ENCODE measurements at regions not wholly inside any gene's neighbourhood (a gene's known extent, or its start where the extent isn't known, plus 50 kb on each side); places are given as distances from the start of the nearest gene placed in this dataset.

DNA sequence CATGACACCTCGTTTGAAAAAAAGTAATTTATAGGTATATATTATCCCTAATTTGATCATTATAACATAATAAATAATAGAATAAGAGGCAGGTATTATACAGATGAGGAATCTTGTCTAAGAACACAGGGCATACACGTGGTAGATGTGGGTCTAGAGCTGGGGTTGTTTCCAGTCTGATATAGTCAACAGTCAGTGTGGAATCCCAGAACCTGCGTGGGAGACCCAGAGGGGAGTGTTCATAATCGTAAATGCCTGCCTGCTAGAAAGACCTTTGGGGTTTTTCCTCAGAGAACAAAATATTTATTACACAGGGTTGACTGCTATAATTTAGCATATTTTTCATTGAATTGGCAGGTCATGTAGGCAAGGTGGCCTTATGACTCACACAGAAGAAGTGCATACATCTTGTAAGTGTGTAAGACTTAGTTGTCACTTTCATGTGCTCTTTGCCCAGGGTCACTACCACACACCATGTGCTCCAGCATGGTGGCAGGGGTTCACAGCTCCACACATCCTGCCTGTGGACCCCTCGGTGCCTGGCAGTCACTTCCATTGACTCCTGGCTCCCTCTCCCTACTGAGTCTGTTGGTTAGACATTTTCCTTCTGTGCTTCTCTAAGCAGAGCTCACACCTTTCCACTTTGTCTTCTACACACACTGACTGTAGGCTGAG lies 94.9 kb upstream of the IKZF1 start:
- DNase-seq (ENCODE audit: low read depth), result peak; percentile 61

DNA sequence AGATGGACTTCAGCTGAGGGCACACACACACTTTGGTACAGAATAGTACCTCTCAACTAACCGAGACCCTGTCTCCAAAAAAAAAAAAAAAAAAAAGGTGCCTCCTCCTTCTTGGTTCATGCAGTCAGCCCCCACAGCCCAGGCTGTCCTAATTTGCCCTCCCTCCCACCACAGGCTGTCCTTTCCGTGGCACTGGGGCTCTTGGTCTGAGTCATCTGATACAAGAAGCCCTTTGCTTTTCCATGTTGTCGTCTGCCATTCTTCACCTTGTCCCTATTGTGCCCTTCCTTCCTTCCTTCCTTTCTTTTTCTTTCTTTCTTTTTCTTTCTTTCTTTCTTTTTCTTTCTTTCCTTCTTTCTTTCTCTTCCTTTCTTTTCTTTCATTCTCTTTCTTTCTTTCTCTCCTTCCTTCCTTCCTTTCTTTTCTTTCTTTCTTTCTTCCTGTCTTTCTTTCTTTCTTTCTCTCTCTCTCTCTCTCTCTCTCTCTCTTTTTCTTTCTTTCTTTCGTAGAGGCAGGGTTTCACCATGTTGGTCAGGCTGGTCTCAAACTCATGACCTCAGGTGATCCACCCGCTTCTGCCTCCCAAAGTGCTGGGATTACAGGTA lies 96.0 kb upstream of the IKZF1 start:
- no peak for DNase-seq (ENCODE audit: low read depth)

DNA sequence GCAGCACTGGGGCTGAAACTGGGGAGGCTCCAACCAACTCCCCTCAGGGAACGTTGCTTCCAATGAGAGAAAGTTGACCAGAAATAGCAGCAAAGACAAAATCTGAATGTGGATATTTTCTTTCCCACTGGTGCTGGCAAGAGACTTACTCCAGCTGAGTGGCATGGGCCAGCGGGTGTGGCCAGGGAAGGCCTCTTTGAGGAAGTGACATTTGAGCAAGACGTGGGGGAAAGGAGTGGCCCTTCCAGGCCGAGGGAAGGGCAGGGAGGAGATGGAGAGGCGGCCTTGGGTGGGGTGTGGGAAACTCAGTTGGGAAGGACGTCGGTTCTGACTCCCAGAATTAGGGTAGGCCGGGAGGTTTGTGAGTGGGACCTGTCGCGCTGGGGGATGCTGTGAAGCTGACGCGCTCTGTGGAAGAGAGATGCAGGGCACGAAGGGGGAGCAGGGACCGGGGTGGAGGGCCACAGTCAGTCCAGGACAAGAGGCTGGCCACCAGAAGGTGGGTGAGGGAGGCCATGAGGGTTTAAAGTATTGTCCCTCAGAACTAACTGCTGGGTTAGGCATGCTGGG lies 96.7 kb upstream of the IKZF1 start:
- DNase-seq (ENCODE audit: low read depth), result no peak

DNA sequence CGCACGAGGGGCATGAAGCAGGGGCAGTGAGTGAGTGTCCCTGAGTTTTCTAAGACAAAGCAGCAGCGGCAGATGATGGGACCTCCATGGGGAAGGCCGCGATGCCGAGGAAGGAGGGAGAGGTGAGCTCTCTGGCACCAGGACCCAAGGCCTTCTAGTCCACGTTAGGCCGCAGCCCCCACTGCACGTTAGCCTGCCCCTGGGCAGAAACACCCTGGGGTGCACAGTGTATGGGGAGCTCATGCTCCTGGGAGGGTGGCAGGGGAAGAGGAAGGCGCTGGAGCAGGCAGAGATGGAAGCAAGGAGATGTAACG lies 97.3 kb upstream of the IKZF1 start:
- no peak for DNase-seq (ENCODE audit: low read depth)

DNA sequence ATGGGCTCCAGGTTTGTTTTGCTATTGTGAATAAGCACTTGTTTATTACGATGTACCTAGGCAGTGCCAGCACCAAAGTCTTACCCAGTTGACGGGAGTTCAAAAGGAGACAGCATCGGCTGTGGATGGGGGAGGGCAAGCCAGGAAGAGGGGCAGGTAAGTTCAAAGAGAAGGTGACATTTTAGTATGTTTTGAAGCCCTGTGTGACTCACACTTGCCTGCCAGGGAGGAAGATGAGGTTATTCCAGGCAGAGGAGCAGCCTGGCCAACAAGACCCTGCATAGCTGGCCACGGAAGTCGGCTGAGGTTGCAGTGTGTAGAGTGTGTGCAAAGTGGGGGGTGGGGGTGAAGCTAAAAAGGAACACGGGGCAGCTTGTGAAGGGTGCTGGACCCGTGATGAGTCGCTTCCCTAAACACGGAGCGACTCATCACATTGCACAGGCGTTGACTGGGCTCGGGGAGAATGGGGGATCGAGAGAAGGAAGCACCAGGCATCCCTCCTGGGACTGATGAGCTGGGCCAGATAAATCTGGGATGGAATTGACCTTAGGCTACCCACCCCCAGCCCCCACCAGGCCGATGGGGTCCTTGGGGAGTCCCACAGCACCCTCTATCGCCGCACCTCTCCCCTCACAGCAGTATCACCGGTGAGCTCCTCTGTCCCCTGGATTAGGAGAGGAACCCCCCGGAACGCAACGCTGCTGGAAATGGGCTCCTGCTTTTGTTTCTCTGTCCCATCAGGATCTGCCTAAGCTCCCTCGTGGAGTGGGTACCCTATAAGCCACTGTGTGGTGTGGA lies 97.9 kb upstream of the IKZF1 start:
- DNase-seq (ENCODE audit: low read depth), result peak; percentile 74

DNA sequence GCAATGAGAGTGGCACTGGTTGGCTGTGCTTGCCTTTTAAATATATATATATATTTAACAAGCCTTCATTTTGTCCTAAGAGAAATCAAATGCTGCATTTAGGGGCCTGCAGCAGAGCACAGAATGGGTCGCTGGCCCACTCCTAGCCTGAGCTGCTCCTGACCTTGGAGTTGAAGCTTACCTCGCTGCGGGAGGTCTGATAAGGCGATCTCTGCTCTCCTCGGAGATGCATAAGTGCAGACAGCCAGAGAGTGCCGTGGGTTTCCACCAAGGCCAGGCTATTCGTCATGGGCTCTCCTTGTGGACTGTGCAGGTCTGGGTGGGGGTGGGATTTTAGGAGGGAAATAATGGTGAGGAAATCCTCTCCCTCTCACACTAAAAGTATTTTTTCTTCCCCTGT lies 99.5 kb upstream of the IKZF1 start:
- no peak for DNase-seq (ENCODE audit: low read depth)

DNA sequence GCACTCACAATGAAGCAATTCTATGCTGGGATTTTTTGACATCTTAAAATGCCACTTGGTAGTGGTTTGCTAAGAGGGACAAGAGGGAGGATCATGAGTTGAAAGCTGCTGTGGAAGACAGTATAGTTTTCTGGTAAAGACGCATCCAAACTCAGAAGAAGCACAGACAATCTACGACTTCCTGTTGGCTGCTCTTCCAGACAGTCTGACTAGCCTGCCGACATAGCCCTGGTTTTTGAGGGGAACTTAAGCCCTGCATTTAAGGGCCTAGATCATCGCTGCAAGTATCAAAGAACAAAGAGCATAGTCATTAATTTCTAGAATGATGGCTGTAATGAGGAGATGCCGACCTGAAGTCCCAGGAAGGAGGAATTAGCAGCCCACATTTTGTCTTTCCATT lies 99.9 kb upstream of the IKZF1 start:
- no peak for DNase-seq (ENCODE audit: low read depth)

DNA sequence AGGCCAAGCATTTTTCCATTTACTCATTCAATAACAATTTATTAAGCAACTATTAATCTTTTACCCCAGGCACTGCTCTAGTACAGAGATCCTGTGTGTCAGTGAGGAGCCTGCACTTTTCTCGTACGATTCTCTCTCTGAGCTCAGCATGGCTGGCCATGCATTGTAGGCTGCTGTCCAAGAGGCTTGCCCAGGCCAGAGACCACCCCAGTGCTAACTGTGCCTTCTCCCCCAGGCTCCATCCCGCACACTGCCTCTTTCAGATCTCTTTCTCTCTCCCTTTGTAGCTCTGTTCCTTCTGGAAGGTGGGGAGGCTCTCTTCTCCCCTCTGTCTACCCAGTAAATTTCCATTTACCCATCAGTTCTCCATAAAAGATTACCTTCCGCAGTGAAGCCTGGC lies 101.0 kb upstream of the IKZF1 start:
- no peak for DNase-seq (ENCODE audit: low read depth)

DNA sequence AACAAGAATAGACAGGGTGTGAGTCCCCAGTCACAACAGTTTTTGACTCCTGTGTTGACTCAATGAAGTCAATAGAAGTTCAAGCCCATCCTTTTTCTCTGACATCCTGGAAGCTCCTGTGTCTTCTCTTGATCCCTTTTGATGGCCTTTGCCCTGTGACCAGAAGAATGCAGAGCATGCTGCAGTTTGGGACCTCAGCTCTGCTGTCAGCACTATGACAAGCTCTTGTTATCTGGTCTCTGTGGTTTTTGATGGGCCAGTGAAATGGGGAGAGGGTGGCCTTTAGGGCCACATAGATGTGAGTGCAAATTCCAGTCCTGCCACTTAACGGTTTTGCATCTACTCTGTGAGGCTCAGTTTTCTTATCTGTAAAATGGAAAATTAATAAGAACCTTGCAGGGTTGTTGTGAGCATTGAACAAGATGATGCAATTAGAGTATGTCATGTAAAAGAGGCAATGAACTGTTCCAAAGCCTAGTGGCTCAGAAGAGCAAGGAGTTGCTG lies 102.4 kb upstream of the IKZF1 start:
- DNase-seq (ENCODE audit: low read depth), result no peak

DNA sequence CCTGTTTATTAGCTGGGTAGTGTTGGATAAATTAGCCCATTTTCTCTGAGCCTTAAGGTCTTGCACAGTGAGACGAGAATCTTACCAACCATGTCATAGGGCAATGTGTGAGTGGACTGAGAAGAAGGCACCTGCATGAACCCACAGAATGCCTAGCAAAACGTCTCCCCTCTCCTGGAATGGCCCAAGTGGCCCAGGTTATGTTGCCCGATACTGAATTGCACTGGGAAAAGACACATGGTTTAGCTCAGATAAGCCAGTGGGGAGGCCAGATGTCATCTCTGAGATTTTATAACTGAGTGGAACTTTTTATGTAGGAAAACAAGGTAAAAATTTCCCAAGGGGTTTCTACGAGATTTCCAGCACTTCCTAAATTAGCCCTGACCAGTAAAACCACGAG lies 104.7 kb upstream of the IKZF1 start:
- no peak for DNase-seq (ENCODE audit: low read depth)

DNA sequence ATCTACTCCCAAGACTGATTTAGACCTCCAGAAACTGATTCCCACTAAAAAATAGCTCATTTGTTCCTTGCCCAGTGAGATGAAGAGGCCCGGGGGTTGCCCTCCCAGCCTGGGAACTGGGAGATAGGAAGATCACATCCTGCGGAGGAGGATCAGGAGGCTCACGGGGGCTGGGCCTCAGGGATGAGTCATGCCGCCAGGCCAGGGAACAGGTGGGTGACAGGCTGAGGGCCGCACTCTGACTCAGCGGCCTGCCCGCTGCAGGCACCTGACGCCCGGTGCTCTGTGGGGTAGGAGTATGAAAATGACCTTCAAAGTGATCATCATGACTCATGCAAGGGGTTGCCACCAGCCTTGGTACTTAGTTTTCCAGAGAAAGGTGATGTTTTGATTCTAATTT lies 104.5 kb upstream of the ZPBP start:
- peak; percentile 56 for DNase-seq (ENCODE audit: low read depth)

DNA sequence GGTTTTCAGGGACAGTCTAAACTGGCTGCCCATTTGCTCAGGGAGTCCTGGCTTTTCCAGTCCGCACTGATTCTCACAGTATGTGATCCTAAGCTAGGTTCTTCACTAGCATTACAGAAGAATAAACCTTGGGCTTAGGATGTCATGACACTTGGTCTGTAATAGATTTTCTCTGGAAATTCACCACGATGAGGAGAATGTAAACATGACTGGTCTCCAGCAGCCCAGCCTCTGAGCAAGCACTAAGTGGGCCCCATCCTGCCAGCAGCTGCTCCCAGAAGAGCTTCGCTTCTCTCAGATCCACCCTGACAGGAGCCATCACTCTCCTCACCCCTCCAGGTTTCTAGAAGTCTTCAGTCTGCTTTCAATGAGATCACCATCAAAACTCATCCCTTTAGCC lies 103.7 kb upstream of the ZPBP start:
- no peak for DNase-seq (ENCODE audit: low read depth)

DNA sequence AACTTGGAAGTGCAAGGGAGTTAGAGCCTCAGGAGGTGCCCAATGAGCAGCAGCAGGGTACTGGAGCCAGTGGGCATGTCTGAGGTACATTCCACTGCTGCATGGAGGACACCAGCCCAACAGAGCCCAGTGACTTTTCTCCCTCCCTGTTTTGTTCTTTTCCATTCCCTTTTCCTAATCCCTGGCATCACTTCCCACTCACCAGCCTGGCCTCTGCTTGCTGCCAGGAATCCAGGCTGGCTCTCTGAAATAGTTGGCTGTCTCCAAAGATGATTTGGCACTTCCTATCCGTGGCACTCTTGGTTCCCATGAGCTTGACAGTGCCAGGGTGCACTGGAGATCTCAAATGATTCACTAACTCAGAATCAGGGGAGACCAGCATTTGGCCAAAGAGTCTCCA lies 97.7 kb upstream of the ZPBP start:
- no peak for DNase-seq (ENCODE audit: low read depth)

DNA sequence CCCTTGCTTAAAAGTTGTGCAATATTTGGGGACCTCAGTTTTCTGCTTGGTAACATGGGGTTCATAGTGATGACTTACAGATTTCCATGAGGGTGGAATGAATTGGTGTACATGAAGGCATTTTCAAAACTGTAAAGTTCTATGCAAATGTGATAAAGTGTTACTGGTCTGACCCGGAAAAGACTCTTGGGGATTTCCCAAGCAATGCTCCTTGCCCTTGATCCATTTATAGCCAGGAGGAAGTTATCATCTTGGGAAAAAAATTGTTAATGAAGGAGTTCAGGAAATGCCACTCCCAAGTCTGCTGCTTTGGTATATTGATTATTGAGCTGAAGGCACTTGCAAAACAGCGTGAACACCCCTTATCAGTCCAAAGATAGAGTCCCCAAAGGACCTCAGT lies 96.3 kb upstream of the ZPBP start:
- DNase-seq (ENCODE audit: low read depth), result no peak

DNA sequence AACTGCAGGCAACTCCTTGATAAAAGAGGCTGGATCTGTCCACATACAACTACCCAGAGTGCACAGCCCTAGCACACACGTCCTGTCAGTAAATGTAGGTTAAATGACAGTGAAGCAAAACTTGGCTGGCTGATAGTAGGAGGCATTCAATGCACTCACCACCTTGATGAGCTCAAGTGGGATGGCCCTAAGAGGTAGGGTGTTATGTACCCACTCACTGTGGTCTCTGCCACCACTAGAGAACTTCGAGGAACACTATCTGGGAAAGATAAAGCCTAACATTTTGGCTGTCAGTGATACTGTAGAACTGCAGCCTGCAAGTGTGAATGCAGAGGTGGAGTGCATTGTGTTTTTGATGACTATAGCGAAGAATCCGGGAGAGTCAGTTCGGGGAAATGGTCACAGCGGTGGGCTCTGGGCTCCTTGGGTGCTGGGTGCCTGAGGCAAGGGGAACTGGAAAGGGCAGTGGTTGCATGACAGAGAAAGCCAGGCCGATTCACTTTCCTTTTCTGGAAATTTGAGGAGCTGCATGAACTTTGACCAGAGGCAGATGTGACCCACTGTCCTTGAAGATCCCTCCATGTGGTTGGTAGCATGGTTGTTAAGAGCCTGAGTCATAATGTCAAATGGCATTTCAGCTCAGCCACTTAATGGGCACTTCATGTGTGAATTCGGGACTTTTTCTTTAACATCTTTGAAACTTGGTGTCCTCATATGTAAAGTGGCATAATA lies 93.1 kb upstream of the ZPBP start:
- DNase-seq (ENCODE audit: low read depth), result no peak

DNA sequence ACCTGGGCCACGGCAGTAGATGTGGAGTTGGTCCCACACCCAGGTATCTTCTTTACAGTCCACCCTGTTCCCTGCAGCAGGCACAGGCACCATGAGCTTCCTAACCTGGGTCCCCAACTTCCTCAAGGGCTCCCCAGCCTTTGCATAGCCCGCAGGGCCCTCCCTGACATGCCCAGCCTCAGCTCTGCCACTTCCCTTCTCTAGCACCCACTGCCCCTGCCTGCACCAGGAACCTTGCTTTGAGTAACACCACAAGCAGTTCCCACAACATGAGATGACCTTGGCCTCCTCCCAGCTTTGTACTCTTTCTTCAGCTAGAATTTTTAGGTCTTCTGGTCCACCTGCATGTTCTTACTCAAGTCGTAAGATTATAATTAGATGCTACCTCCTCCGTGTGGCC lies 92.2 kb upstream of the ZPBP start:
- no peak for DNase-seq (ENCODE audit: low read depth)

DNA sequence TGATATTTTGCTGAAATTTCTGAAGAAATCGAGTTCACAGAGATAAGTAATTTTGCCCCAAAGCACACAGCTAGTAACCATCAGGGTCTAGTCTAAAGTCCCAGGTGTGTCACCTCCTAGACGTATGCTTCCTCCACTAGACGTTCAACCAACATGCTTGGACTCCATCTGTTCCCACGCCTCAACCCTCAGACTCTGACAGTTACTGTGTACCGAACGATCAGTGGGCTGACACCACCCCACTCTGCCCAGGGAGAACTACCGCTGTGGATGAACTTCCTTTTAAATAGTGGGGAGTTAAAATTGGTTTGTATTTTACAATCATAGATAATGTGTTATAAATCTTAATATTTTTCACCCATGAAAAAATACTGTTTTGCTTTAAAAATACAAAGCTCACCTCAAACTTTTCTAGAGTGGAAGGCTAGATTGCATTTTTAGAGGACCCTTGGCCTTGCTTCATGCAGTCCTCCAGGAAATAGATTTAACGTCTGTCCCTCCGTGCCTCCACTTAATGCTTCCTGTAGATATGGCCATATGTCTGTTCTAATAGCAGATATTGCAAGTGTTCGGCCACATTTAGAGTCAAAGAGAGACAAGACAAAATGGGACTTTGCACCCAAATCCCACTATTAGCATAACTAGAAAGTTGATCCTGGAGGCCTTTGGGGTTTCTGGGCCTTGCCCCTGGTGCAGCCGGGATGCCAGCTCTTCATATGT lies 91.4 kb upstream of the ZPBP start:
- DNase-seq (ENCODE audit: low read depth), result no peak

DNA sequence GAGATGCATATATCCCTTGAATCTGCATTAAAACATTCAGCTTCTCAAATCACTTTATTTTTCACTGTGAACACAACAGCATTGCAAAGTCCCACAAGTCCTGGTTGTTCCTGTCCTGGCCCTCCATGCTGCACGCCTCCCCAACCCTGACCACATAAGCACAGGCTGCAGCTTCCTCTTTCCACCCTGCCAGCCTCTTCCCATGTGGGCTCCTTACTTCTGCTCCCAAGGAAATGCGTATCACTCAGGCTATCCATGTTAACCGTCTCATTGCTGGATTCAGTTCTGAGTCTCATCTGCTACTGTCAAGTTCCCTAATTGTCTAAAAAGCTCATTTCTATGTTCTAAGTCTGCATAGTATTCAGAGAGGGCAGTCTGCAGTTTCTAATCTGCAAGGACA lies 89.7 kb upstream of the ZPBP start:
- DNase-seq (ENCODE audit: low read depth), result no peak

DNA sequence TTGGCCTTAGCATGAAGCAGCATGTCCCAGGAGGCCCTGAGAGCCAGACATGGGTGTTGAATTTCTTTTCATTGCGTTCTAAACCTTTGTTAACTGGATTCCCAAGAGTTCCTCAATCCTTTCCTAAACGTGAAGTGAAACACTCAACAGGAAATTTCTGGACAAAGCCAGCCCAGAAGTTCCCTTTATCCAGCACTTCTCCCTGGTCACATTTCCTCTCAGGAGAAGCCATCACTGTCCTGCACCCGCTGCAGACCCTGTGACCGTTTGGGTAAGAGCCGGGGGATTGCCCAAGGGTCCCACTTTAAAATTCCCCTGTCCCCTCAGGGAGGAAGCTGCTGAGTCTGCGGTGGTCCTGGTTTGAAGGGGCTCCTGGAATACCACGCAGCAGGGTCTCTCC lies 88.0 kb upstream of the ZPBP start:
- DNase-seq (ENCODE audit: low read depth), result no peak

DNA sequence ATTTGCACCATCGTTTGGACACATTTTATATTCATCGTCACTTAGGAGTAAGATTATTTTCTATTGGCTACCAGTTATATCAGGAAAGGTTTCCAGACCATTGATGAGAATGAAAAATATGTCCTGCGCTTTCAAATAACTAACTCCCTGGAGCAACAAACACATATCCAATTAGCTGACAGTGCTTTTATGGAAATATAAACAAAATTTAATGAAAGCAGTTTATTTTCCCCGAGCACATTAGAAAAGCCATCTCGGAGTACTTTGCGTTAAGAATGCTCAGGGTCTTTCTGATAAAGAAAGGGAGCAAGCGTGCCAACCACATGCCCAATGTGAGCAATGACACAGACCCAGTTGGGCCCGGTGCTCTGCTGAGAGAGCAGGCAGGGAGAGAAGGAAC lies 85.1 kb upstream of the ZPBP start:
- DNase-seq (ENCODE audit: low read depth), result no peak

DNA sequence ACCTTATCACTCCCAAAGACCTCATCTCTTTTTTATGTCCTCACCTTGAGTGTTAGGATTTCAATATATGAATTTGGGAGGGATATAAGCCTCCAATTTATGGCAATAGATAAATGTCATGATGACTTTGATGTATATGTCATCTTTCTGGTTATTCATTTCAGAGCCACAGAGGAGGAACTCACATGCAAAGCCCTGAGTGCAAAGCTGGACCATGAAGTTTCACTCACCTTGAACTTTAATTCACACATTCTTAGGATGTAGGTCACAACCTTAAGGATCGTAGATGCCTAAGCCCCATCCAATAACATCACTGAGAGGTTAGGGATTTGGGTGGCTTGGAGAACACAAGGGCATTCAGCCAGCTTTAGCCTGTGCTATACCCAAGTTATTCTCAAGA lies 81.9 kb upstream of the ZPBP start:
- DNase-seq (ENCODE audit: low read depth), result no peak
